SK-N-DZ (cell line): ENCODE measurements at regions not wholly inside any gene's neighbourhood (a gene's known extent, or its start where the extent isn't known, plus 50 kb on each side); places are given as distances from the start of the nearest gene placed in this dataset.
"Not testable (repeated sequence)": the region's sequence is repeated elsewhere in the genome, so short reads cannot be mapped to it uniquely, and the experiment has no call there.

Experiments used
- DNase-seq: peaks from one replicate; pipeline ENCODE4 v3.0.0-alpha.2; 2015; ENCODE audit warnings: low spot score

DNA sequence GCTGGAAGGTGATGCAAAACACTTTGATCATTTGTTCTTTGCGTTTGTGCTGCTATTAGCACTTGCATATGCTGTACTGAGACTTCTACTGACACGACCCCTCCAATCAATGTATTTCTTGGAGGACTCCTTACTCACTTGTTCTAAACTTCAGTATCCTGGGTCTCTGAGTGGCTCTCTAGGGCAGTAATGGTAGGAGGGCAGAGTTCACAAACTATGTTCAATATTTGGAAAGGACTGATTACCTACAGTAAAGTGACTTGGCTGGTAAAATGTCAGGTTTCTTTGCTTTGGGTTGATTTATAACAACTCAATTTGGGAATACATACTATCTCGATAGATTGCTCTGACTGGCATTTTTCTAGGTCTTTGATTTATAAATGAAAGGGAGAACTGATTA, 93.7 kb downstream of the TRIM43 start:
- no peak for DNase-seq

DNA sequence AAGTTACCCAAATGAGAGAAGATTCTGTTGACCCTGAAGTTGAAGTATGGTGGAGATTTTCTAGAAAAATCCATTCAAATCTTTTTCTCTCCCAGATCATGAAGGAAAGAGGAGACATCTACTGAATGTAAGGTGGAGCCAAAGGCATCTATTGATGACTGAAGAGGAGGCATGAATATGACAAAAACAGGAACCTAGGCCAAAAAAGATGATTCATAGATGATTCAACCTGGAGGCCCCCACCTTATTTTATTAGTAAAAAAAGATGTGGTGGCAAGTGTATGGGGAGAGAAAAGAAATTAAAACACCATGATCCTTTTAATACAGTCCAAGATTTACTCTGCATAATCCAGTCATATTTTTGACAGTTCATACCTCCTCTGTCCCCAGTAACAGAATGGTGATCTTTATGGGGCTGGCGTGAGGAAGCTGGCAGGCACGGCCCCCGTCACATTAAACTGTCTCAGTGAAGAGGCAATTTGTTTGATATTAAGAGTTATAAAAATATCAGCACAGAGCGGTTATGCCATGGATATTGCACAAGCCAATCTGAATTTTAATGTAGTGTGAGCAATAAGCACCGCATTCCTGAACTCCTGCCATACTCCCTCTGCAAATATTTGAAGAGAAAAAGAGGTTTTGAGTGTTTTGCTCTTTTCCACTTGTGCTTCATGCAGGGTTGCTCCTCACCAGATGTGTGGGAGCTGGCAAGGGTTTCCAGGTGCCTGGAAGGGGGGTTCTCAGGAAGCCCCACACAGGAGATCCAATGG, 94.4 kb downstream of the TRIM43 start:
- not testable (repeated sequence) for DNase-seq

DNA sequence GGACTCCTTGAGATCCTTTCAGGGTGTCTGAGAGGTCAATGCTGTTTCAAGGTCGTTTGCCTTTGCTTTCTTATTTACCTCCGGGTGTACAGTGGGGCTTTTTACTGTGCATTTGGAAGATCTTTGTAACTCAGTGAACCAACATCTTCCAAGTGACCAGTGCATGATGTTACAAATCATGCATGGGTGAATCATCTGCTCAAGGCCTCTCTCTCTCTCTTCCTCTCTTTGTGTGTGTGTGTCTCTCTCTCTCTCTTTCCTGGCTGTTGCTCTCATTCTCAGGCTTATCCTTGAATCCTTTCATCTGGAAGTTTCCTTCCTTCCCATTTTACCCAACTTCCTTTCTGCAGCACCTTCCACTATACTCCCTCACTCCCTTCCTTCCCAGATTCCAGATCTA, 96.1 kb downstream of the TRIM43 start:
- DNase-seq, result not testable (repeated sequence)

DNA sequence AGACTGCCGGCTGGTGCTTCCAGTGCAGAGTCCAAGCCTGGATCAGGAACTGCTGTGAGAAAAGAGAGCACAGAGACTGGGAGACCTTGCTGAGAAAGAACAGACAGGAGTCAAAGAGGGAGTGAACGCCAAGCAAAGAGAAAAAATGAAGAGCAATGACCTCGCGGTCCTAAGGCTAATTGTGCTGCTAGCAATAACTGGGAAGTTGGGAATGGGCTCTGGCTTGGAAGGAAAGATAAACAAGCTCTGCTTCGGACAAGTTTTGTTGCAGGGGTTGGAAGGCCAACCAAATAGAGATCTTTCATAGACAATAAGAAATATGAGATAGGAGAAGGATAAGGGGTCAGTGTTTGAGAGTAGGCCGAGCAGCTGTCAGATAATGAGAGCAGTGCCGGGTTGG, 99.4 kb downstream of the TRIM43 start:
- DNase-seq, result not testable (repeated sequence)

DNA sequence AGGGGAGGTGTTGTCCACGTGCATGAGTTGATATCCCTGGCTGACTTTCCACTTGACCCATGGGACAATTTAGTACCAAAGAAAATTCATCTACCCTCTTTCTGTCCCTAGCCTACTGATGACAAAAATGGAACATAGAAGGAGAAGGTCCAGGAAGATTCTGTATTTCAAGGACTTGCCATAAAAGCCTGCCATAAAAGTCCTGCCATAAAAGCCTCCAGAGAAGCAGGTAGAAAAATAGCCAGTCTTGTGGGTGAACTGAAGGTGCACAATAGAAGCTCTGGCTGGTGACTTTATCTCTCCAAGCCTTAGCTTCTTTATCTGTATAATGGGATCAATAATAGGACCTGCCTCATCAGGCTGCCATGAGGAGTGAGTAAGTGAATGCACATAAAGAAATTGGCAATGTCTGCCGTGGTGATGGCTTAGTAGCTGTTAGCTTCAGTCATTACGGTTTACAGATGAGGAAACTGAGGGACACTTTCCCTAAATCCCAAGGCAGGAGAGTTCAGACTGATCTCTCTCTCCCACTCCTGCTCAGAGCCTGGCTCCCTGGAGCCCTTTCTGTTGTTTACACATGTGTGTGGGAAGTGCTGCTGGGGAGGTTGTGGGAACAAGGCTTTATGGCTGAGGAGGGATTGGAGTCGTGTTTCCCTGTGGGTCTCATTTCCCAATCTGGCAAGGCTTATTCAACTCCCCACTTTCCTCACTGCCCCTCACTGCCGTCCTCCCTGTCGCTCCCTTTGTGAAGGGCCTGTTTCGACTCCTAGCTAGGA, 101.5 kb downstream of the TRIM43 start:
- DNase-seq, result not testable (repeated sequence)

DNA sequence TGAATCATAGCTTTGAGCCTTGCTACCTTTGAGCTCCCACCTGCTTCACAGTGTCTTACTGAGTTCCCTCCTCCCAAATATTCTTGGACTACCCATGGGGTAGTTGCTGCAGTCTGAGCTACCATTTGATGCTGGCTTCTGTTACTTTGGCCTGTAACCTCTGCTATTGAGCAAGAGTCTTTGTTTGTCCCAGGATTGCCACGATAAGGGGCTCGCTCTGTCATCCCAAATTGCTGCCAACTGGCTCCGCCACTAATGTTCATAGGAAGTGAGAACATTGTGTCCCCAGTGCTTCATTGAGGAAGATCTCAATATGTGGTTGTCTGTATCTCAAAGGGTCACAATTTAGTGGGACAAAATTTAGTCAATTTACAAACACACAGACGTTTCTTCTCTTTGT, 103.8 kb downstream of the TRIM43 start:
- DNase-seq, result no peak

DNA sequence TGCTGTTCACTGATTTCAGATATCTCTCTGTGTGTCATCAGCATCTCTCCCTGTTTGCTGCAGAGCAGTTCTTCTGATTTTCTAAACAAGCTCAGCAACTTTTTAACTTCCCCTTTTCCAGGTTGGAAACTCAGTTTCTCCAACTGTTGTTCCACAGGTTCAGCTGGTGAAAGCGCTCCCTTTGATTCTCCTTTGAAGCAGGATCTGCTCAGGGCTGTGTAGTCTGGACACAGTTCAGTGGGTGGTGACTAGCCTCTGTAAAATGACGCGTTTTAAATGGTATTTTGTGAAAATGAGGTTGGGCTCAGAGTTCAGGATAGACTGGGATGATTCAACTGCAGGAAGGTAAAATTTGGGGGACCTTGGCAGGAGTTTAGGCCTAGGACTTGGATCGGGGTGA, 106.3 kb downstream of the TRIM43 start:
- DNase-seq, result no peak

DNA sequence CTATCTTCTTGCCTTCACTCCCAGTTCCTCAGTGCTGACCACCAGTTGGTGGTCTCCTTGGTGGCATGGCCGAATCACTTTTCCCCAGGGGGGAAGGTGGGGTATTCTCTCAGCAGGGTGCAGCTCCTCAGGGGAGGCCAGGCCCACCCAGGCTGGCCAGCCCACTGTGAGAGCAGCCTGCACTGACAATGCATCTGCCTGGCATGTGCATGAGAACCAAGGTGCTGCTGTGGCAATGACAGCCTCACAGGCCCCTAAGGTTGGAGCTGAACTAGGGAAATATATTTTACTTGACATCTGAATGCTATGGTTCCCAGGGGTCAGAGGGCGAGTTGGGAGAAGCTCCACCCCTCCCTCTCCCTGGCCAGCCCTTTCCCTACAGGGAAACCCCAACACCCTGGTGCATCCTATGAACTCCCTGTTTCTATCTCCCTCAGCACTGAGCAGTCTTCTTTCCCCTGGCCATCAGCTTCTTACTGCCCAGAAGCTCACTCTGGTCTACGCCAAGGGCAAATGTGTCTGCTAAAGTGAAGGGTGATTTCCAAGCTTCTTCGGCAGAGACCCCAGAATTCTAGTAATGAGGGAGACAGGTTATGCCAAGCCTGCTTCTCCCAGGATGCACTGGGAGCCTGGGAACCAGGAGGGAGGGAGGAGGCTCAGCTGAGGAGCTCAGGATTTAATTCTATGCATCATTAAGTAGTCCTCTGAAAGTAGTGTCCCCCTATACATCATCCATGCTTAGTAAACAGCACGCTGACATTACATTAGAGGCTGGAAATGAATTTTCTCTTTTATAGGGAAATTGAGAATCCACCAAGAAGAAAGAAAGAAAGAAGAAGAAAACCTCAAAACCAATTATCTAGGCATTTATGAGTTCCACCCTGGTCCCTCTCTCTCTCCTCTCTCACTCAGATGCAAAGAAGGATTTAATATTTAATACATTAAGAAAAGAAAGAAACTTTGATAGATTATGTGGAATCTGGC, 107.7 kb downstream of the TRIM43 start:
- DNase-seq, result not testable (repeated sequence)

DNA sequence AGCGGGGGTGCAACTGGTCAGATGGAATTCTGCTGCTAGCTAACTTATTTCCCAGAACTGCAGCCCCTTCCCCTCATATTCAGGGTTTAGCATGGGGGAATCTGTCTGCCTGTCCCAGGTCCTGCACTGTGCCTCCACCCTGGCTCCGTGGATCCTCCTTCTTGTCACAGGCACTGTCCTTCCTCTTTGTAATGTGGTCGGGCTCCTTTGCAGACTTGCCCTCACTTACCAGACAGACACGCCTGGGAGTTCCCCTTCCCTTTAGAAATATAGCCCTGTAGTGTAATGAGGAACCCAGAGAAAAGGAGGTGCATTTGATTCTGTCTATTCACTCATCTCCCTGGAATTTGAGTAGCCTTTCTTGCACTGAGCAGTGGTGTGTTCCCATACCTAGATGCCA, 108.7 kb downstream of the TRIM43 start:
- no peak for DNase-seq

DNA sequence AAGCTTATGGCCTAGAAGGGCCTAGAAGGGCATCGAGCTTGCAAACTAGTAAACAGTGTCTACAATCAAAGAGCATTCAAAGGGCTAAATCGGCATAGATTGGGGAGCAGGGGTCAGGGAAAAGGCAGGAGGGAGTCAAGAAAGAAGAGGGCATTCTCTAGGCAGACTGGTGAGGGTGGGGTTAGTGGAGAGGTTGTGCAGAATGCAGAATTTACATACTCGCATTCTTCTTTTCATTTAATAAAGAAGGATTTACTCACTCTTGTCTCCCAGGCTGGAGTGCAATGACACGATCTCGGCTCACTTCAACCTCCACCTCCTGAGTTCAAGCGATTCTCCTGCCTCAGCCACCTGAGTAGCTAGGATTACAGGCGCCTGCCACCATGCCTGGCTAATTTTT, 110.7 kb downstream of the TRIM43 start:
- DNase-seq, result no peak

DNA sequence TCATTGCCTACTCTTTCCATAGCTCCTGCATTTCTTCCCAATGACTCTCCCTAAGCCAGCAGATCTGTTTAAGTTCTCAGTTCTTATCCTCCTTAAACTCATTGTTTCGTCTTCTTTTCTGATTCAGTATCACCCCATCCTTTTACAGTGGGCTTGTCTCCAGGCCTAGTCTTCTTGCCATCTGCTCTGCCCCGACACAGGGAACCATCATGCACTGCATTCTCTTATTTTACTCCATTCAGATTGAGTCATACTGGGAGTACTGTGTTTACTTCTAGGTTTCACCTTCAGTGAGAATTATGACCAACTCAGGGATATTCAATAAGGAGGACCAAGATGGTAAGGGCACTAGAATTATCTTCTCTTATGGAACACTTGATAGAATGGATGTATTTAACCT, 115.4 kb downstream of the TRIM43 start:
- not testable (repeated sequence) for DNase-seq

DNA sequence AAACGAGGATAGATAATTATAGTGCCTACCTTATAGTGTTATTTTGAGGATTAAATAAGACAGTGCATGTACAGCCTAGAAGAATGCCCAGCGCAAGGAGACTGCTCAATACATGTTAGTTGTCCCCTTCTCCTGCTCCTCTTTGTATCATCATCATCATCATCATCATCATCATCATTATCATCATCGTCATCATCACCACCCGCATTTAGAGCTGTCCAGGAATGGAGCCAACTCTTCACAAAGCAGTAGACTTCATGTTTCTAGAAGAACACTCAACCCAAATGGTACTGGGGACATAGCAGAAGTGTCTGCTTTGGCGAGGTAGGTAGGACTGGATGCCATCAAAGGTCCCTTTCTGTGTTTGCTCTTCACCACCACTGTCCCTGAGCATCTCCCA, 116.0 kb downstream of the TRIM43 start:
- DNase-seq, result no peak

DNA sequence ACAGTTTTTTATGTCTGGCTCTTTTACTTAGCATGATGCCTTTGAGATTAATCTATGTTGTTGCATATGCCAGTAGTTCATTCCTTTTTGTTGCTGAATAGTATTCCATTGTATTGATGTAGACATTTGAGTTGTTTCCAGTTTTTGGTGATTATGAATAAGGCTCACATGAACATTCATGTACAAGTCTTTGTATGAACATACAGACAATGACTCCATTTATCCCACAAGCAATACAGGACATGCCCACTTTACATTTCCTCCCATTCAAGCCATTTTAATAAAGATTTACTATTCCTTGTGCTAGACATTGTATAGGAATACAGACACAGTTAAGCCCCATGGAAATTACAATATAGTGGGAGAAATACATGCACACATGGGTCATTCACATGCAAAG, 118.0 kb downstream of the TRIM43 start:
- DNase-seq, result no peak

DNA sequence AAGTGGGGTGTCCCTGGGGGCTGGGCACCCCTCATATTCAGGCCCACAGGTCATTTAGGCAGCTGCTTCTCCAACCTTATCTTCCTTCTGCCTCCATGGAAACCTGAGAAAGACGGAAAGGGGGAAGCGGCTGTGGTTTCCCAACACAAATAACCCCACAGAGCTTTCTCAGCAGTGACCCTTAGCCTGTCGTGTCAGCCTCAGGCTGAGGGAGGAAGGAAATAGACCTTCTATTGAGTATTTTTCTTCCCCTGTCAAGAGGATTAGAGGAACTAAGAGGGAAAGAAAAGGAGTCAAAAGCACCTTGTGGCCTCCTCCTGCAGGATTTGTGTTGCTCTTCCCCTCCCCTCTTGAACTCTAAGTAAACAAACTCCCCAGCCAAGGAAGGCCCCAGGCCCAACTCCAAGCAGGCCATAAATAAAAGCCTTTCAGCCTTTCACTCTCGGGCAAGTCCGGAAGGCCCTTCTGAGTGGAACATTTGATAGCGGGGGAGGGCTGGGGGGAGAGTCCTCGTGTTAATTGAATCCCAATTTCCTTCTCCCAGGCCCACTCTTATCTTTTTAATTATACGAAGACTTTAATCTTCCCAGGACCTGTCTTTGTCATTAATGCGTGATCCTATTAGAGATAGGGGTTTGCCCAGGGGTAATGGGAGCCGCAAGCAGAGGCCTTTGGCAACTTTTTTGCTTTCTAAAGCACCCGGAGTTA, 121.8 kb downstream of the TRIM43 start:
- DNase-seq, result not testable (repeated sequence)

DNA sequence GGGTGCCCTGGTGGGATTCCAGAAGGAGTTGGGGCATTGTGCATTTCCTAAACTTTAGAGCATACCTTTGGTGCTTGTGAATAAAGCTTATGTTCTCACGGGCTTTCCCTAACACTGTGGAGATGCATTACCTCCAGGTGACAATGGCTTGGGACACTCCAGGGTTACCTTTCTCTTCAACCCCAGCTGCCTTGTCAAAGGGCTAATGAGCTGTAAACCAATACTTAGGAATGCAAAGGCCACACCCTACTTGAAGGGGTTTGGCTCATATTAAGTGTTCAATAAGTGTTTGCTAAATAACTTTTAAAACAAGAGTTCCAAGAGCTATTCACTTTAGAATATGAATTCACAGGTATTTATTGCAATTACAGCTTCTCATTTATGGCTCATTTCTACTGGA, 122.6 kb downstream of the TRIM43 start:
- not testable (repeated sequence) for DNase-seq

DNA sequence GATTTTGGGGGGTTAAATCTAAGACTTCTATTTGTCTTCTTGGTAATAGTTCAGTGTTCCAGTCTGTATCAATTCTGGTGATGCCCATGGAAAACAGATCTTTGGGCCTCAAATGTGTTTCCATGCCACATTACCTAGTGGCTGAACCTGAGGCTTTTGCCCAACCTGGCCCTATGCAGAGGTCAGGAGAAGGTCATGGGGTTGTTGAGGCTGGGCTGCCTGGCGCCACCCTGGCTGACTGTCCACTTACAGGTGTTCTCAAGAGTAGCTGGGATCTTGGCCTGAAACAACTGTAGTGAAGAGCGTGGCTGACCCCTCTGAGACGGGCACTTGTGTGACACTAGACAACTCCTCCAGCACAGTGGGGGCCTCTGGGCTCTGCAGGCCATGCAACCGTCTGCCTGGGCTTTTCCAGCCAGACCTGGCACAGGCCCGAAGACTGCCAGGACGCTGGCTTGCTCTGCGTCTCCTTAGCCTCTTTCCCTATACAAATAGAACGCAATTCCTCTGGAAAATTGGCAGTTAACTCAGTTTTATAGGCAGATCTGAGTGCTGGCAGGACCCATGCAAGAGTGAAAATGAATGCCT, 127.8 kb downstream of the TRIM43 start:
- no peak for DNase-seq

DNA sequence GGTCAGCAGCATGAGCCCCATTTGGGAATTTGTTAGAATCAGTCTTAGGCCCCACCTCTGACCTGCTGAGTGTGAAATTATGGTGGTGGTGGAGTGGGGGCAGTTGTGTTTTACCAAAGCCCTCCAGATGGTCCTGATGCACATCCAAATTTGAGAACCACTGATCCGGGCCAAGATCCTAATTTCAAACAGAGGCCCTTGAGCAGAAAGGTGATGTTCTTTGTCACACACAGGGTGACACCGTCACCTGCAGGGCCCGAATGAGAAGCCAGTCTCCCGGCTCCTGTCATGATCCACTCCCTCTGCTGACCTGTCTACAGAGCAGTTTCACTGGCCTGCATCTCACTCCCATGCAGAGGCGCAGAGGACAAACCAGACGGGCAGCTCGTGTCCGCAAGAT, 129.9 kb downstream of the TRIM43 start:
- DNase-seq, result no peak

DNA sequence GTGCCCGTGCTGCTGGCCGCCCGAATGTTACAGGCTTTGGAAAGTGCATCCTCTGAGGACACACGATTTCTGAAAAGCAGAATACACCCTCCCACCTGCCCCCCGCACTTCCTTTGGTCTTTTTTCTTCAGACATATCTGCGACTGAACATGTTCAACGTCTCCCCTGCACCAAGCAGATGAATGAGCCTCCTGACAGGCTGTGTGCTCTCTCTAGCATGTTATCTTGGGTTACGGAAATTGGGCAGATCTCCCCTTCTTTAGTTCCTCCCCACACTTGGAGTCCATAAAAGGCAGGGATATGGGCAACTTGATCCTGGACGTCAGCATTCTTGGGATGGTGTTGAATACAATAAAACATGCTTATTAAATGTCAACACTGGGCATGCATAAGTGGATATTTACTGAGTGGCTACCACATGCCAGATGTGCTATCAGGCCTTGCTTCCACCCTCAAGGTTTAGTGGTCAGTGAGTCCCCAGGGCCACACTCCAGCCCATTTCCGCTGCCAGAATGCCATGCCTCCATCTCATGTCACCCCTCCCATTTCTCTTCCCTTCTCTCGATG, 130.4 kb downstream of the TRIM43 start:
- DNase-seq, result no peak

DNA sequence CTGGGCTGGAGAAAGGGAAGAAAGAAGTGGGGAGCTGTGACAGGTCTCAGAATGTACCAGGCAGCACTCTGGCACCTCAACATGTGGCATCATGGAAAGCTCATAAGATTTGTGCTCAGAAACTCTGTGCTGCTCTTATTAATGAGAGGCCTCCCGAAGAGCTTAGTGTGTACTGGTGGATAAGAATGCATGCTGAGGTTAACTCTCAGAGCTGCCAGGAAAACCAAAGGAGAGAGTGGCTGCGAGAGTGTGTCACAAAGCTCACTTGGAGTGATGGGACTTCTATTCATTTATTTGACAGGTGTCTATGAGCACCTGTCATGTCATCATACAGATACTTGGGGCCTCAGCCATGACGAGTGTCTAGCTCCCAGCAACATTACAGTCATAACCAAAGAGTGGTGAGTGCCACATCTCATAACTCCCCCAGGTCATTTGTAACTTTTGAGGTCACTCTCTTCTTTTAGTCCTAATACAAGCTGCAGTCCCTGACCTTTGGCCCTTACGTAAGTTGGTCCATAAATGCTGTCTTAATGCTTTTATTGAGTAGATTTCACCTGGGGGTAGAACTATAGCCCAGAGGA, 131.9 kb downstream of the TRIM43 start:
- not testable (repeated sequence) for DNase-seq

DNA sequence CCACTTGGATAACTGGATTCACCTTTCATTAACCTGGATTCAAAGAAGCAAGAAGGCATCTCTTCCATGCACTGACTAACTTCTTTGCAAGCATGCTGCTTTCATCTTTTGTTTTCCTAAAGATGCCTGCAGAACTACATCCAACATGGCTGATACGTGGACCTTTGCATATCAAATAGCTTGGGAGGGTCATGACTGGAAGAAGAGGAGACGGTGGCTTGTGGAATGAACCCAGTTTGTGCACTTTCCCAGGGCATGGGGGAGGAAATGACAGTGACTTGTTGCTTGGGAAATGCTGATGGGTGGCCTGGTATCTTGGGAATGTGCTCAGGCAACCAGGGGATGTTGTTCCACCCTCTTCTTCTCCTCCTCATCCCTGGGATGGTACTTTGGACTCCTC, 133.4 kb downstream of the TRIM43 start:
- not testable (repeated sequence) for DNase-seq
